Epithelial cell of proximal tubule (primary cell): ENCODE measurements at regions not wholly inside any gene's neighbourhood (a gene's known extent, or its start where the extent isn't known, plus 50 kb on each side); places are given as distances from the start of the nearest gene placed in this dataset.

ENCODE experiments used
- DNase-seq: peaks from one replicate; pipeline ENCODE4 v3.0.0-alpha.2; 2011; ENCODE audit warnings: low read depth
- H3K4me3 ChIP-seq: 2 replicates; pipeline ENCODE4 v1.5.1; 2011; ENCODE audit warnings: low read depth, mild to moderate bottlenecking, low read length
- TF ChIP-seq, protein P1 (sequence below): conservative IDR thresholded peaks from 2 replicates; pipeline ENCODE4 v1.5.1; 2012; ENCODE audit warnings: low read depth, mild to moderate bottlenecking, low read length

DNA sequence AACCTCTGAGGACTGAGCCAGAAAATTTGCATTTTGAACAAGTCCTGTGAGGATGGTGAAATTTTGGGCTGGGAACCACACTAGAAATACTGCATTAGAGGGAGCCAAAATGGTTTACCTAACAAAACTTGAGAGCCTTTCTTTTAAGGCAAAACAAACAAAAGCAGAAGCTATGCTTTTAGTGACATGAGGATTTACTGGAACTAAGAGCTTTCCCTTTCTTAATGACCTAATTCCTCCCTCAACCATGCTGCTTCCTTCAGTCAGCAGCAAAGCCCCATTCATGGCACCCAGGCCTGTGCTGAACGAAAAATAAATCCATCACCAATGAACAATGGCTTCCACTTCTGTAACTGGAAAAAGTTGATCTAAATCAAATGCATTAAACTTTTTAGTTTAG is 974.3 kb downstream of the HACE1 start:
- no peak for DNase-seq
- TF ChIP-seq, protein P1, sequence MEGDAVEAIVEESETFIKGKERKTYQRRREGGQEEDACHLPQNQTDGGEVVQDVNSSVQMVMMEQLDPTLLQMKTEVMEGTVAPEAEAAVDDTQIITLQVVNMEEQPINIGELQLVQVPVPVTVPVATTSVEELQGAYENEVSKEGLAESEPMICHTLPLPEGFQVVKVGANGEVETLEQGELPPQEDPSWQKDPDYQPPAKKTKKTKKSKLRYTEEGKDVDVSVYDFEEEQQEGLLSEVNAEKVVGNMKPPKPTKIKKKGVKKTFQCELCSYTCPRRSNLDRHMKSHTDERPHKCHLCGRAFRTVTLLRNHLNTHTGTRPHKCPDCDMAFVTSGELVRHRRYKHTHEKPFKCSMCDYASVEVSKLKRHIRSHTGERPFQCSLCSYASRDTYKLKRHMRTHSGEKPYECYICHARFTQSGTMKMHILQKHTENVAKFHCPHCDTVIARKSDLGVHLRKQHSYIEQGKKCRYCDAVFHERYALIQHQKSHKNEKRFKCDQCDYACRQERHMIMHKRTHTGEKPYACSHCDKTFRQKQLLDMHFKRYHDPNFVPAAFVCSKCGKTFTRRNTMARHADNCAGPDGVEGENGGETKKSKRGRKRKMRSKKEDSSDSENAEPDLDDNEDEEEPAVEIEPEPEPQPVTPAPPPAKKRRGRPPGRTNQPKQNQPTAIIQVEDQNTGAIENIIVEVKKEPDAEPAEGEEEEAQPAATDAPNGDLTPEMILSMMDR: no peak
- no peak overlapping the region for H3K4me3 ChIP-seq

DNA sequence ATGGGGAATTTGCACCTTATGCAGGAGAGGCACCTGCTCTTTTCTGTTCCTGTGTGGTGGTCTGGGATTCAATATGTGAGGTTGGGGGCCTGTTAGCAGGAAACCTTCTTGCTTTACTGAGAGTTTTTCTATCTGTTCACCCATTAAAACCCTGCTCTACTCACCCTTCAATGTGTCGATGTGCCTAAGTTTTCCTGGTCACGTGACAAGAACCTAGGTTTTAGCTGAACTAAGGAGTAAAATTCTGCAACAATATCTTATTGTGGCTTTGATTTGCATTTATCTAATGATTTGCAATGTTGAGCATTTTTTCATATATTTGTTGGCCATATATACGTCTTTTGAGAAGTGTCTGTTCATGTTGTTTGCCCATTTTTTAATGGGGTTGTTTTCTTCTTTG is 979.9 kb downstream of the HACE1 start:
- no peak for DNase-seq
- TF ChIP-seq, protein P1: no peak
- H3K4me3 ChIP-seq: no peak overlapping the region

DNA sequence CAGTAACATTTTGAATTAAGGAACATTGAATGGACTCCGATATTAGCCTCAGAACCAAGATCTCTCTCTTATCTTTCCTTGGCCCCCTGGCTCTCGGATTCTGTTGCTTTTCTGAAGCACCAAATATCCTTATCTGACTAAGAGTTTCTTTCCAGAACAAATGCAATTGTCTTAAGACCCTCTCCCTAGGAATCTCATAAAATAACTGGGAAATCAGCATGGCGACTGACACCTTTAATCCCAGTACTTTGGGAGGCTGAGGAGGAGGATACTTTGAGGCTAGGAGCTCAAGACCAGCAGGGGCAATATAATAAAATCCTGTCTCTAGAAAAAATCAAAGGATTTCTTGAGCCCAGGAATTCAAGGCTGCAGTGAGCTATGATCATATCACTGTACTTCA is 984.5 kb downstream of the HACE1 start:
- no peak for DNase-seq
- TF ChIP-seq, protein P1: no peak
- H3K4me3 ChIP-seq: no peak overlapping the region

DNA sequence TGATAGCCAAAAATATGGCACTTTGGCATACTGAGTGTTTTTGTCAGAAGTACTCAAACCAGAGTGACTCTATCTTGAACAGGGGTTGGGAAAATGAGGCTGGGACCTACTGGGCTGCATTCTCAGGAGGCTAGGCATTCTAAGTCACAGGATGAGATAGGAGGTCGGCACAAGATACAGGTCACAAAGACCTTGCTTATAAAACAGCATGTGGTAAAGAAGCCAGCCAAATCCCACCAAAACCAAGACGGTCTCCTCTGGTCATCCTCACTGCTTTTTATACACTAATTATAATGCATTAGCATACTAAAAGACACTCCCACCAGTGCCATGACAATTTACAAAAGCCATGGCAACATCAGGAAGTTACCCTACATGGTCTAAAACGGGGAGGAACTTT is 985.1 kb downstream of the HACE1 start:
- no peak overlapping the region for H3K4me3 ChIP-seq
- TF ChIP-seq, protein P1: no peak
- DNase-seq: no peak

DNA sequence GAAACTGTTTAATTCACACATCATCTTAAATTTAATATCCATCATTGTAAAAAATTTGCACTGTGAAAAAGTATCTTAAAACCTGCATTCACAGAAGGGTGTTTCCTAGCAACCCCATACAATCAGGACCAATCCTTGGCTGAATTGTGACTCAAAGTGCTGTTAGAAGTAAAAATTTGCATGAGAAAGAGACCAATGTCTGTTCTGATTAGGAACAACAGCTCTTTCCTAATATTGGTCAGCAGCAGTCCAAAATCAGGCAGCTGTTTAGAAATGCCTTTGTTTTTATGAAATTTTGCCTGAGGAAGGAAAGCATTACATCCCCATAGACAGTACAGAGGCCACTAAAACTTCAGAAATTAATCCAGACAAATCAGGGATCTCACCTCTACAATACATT is 987.0 kb downstream of the HACE1 start:
- TF ChIP-seq, protein P1: no peak
- DNase-seq: no peak
- H3K4me3 ChIP-seq: no peak overlapping the region

DNA sequence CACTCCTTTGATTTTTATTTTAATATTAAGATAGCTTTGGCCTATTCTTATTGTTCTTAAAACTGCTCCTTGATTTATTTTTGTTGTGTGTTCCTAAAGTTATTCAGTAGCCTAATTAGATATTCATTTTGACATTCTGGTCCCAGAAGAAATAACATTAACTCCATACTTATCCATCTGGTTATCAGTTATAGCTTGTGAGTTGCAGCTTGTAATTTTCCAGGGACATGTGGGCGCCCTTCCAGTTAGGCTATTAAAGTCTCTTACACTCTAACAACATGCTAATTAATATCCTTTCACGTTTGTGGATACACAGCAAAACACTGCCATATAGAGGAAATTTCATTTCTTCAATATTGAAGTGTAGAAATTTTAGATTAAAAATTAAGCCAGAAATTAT is 987.5 kb downstream of the HACE1 start:
- DNase-seq: no peak
- TF ChIP-seq, protein P1: no peak
- no peak overlapping the region for H3K4me3 ChIP-seq

DNA sequence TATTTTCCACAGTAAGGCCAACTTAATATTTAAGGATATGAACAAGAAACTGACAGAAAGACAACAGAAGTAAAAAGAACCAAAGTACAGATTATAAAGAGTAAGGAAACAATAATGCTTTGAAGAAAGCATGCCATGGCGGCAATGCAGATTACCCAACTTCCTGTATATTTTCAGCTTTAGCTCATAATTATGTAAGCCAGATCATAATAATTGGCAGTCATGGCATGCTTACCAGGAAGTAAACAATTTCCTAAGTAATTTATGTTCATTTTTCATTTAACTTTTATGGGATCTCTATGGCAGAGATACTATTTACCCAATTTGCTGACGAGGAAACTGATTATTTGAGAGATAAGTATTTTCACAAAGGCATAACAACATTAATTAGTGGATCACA is 988.7 kb downstream of the HACE1 start:
- no peak overlapping the region for H3K4me3 ChIP-seq
- no peak for DNase-seq
- TF ChIP-seq, protein P1: no peak
